Ectodermal cell (in vitro differentiated cells): ENCODE measurements at regions not wholly inside any gene's neighbourhood (a gene's known extent, or its start where the extent isn't known, plus 50 kb on each side); places are given as distances from the start of the nearest gene placed in this dataset.
"Not testable (repeated sequence)": the region's sequence is repeated elsewhere in the genome, so short reads cannot be mapped to it uniquely, and the experiment has no call there.

Experiments used
- H3K27ac ChIP-seq: 2 replicates; pipeline ENCODE4 v1.7.0; 2013; ENCODE audit warnings: mild to moderate bottlenecking, low read depth, low read length; ENCODE audit not compliant: insufficient read depth, poor library complexity, severe bottlenecking
- H3K27me3 ChIP-seq: 2 replicates; pipeline ENCODE4 v1.7.0; 2013; ENCODE audit warnings: mild to moderate bottlenecking, low read length; ENCODE audit not compliant: insufficient read depth, control insufficient read depth, poor library complexity, severe bottlenecking
- H3K36me3 ChIP-seq: one replicate; pipeline ENCODE4 v1.7.0; 2013; ENCODE audit warnings: low read length; ENCODE audit not compliant: control insufficient read depth, insufficient read depth
- H3K4me1 ChIP-seq: one replicate; pipeline ENCODE4 v1.7.0; 2013; ENCODE audit warnings: low read length; ENCODE audit not compliant: control insufficient read depth, insufficient read depth
- H3K4me3 ChIP-seq: 2 replicates; pipeline ENCODE4 v1.7.0; 2013; ENCODE audit warnings: low read depth, low read length, control low read depth; ENCODE audit not compliant: insufficient read depth
- H3K9me3 ChIP-seq: 2 replicates; pipeline ENCODE4 v1.7.0; 2013; ENCODE audit warnings: mild to moderate bottlenecking, low read length, moderate library complexity; ENCODE audit not compliant: control insufficient read depth
- WGBS, 2 experiments: methylation state at CpG; one replicate each; pipeline ENCODE4 v1.1.7; 2013; ENCODE audit warnings: missing lambda C conversion rate in 2 of 2; 5-methylcytosine and 5-hydroxymethylcytosine counted together

DNA sequence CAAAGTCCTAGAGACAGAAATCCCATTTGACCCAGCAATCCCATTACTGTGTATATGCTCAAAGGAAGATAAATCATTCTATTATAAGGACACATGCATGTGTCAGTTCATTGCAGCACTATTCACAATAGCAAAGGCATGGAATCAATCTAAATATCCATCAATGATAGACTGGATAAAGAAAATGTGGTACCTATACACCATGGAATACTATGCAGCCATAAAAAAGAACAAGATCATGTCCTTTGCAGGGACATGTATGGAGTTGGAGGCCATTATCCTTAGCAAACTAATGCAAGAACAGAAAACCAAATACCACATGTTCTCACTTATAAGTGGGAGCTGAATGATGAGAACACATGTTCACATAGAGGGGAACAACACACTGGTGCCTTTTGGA lies 169.8 kb upstream of the ATXN1 start:
- H3K4me1 ChIP-seq, H3K27me3 ChIP-seq, H3K4me3 ChIP-seq, H3K9me3 ChIP-seq, H3K36me3 ChIP-seq, H3K27ac ChIP-seq: not testable (repeated sequence)

DNA sequence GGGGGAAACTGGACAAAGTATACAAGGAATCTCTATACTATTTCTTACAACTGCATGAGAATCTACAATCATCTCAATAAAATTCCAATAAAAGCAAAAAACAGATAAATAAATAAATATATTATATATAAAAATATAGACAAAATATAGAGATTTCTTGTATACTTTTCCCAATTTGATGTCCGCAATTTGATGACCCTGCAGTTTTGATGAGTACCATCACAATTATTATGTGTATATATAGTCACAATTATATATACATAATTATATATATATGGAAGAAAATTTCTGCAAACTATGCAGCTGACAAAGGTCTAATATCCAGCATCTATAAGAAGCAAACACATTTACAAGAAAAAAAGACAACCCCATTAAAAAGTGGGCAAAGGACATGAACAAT lies 169.2 kb upstream of the ATXN1 start:
- H3K4me1 ChIP-seq = no peaks in the 10 kb centered on the region
- no peak overlapping the region for H3K4me3 ChIP-seq
- H3K9me3 ChIP-seq = no peaks in the 10 kb centered on the region
- H3K36me3 ChIP-seq = no peaks in the 10 kb centered on the region
- no CpG with 5 or more reads among the region's 1 CpG for WGBS, 2 experiments
- H3K27ac ChIP-seq = no peak overlapping the region
- no peaks in the 10 kb centered on the region for H3K27me3 ChIP-seq

DNA sequence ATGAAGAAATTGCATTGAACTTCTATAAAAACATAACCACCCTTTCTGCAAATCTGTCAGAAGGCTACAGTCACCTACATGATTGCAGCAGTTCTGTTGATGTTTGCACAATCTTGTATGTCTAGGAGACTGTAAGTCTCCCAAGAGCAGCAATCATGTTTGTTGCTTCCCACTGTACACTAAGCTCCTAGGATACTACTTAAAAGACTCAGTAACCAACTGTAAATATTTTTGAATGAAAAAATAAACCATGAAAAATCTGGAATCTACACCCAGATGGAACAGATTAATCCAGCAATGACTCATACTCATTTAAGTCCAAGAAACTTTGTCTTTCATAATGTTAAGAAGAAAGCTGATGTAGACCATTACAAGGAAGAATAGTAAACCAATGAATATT lies 168.5 kb upstream of the ATXN1 start:
- H3K4me1 ChIP-seq = no peaks in the 10 kb centered on the region
- no peak overlapping the region for H3K4me3 ChIP-seq
- H3K27ac ChIP-seq = no peak overlapping the region
- no peaks in the 10 kb centered on the region for H3K27me3 ChIP-seq
- H3K36me3 ChIP-seq = no peaks in the 10 kb centered on the region
- no peaks in the 10 kb centered on the region for H3K9me3 ChIP-seq

DNA sequence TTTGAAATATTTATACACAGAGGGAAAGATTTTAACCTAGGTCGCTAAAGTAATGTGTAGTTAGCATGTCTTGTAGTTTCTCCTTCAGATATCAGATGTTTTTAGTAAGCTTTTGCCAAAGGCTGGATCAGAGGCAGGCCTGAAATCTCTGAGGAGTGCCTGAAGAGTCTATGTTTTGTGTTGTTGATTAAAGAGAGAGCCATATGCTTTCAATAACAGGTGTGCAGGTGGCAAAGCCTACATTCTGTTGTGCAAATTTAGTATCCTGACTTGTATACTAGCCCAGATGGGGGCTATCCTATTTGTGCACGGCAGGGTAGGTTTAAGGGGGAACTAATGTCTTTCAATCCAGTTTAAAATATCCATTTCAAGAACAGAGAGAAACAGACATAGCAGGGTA lies 167.1 kb upstream of the ATXN1 start:
- Histone ChIP-seq H3K4me1 (no peaks in the 10 kb centered on the region), H3K27me3 (no peaks in the 10 kb centered on the region), H3K36me3 (no peaks in the 10 kb centered on the region), H3K27ac (no peak overlapping the region), H3K9me3 (no peaks in the 10 kb centered on the region), H3K4me3 (no peak overlapping the region)
- WGBS, 2 experiments = 80 to 90% methylated on average over 1 to 2 of the region's 2 CpGs

DNA sequence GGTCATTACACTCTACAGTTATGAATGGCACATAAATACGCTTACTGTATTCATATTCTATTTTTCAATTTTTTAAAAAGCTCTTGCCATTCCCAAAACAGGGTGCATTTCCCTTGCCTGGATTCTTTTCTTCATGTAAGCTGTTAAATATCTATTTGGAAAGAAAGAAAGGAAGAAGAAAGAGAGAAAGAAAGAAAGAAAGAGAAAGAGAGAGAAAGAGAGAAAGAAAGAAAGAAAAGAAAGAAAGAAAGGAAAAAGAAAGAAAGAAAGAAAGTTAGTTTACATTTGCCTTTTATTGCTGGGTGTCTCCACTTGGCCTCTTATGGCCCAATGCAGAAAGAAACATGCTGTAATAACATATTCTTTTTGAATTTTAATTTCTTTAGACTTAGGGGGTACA lies 165.9 kb upstream of the ATXN1 start:
- no peaks in the 10 kb centered on the region for H3K4me1 ChIP-seq
- H3K9me3 ChIP-seq = no peaks in the 10 kb centered on the region
- no peak overlapping the region for H3K27ac ChIP-seq
- H3K27me3 ChIP-seq = no peaks in the 10 kb centered on the region
- WGBS, 2 experiments = 100% methylated on average over 1 of the region's 1 CpG
- H3K4me3 ChIP-seq = no peak overlapping the region
- no peaks in the 10 kb centered on the region for H3K36me3 ChIP-seq

DNA sequence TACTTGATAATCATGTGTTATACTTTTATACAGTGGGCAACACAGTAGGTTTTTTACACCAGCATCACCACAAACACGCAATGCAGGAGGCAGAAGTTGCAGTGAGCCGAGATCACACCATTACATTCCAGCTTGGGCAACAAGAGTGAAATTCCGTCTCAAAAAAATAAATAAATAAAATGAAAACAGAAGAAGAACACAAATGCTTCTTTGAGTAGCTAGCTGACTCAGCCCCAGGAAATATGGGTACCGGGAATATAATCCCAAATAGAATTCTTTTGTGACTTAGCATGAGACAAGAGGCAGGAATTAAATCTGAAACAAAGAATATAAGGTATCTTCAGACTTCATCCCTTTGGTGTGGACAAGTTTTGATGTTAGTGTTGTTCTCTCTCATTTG lies 164.2 kb upstream of the ATXN1 start:
- Histone ChIP-seq H3K4me3 (no peak overlapping the region), H3K4me1 (no peaks in the 10 kb centered on the region), H3K27ac (no peak overlapping the region), H3K36me3 (no peaks in the 10 kb centered on the region), H3K27me3 (no peaks in the 10 kb centered on the region), H3K9me3 (no peaks in the 10 kb centered on the region)
- 97 to 100% methylated on average over 4 of the region's 4 CpGs for WGBS, 2 experiments

DNA sequence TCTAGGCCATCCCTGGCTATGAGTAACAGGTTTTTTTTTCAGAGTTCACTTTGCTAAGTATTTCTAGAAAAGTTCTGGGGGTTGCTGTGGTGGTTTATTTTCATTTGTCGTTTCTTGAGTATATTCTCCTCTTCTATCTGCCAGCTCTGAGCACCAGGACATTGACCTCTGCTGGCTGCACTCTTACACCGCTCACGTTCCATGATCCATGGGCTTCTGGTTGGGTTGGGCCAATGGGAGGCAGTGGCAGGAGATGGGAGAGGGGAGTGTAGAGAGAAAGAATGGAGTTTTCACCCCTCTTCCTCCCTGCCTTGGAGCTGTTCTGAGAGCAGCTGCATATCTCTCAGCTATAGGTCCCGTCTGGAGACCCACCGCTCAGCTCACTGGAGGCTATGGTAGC lies 161.0 kb upstream of the ATXN1 start:
- H3K27me3 ChIP-seq = no peaks in the 10 kb centered on the region
- WGBS, 2 experiments = 73 to 80% methylated on average over 5 of the region's 5 CpGs
- no peak overlapping the region for H3K27ac ChIP-seq
- H3K4me3 ChIP-seq = no peak overlapping the region
- no peaks in the 10 kb centered on the region for H3K9me3 ChIP-seq
- no peaks in the 10 kb centered on the region for H3K4me1 ChIP-seq
- no peaks in the 10 kb centered on the region for H3K36me3 ChIP-seq

DNA sequence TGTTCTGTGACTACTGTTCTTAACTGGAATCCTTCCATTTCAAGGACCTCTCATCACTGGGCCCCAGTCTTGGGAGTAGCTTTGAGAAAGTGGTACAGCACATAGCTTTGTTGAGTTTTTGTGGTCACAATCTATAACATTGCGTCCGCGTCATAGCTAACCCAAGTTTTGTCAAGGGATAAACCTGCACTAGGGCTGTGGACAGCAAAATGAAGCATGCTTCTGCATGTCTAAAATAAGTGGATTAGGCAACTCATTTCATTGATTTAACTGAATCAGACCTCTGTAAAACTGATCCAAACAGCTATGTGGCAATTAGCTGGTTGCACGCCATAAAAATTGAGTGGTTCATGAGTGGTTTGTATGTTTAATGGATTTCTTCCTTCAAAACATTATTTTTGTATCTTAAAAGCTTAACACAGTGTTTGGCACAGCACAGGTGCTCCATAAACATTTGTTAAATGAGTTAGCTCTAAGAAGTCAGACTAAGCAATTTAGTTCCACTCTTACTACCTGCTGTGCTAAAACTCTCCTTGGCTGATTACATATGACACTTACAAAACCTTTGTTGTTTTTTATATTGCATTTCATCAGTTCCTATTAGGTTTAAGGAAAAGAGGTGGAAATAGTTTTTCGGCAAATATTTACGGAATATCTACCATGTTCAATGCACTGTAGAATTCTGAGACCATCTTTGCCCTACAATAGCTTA lies 160.3 kb upstream of the ATXN1 start:
- Histone ChIP-seq H3K4me1 (no peaks in the 10 kb centered on the region), H3K27ac (no peak overlapping the region), H3K4me3 (no peak overlapping the region), H3K36me3 (no peaks in the 10 kb centered on the region), H3K9me3 (no peaks in the 10 kb centered on the region), H3K27me3 (no peaks in the 10 kb centered on the region)
- 77 to 79% methylated on average over 5 to 6 of the region's 6 CpGs for WGBS, 2 experiments

DNA sequence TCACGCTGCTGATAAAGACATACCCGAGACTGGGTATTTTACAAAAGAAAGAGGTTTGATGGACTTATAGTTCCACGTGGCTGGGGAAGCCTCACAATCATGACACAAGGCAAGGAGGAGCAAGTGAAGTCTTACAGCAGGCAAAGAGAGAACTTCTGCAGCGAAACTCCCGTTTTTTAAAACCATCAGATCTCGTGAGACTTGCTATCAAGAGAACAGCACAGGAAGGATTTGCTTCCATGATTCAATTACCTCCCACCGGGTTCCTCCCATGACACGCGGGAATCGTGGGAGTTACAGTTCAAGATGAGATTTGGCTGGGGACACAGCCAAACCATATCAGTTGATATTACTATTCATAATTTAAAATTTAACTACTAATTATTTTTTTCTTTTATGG lies 157.3 kb upstream of the ATXN1 start:
- 84 to 87% methylated on average over 7 to 10 of the region's 10 CpGs for WGBS, 2 experiments
- no peaks in the 10 kb centered on the region for H3K27me3 ChIP-seq
- no peaks in the 10 kb centered on the region for H3K9me3 ChIP-seq
- no peaks in the 10 kb centered on the region for H3K4me1 ChIP-seq
- H3K36me3 ChIP-seq = no peaks in the 10 kb centered on the region
- H3K4me3 ChIP-seq = no peak overlapping the region
- H3K27ac ChIP-seq = no peak overlapping the region

DNA sequence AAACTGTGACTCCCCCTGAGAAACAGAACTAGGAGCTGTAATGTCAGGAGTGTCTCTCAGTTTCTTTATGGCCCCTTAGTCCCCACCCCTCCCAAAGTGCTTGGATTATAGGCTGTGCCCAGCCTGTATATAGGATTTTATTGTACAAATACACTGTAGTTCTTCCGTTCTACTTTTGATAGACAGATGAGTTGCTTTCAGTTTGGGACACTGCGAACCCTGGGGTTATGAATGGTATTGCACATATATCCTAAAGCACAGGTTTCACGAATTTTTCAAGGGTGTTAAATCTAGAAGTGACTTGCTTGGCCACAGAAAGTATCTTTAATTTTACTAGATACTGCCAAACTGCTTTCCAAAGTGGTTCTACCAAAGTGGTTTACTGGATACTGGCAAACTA lies 152.9 kb upstream of the ATXN1 start:
- no peak overlapping the region for H3K4me3 ChIP-seq
- no peaks in the 10 kb centered on the region for H3K36me3 ChIP-seq
- no peaks in the 10 kb centered on the region for H3K27me3 ChIP-seq
- H3K27ac ChIP-seq = no peak overlapping the region
- WGBS, 2 experiments = 91 to 97% methylated on average over 3 of the region's 3 CpGs
- H3K4me1 ChIP-seq = no peaks in the 10 kb centered on the region
- no peaks in the 10 kb centered on the region for H3K9me3 ChIP-seq

DNA sequence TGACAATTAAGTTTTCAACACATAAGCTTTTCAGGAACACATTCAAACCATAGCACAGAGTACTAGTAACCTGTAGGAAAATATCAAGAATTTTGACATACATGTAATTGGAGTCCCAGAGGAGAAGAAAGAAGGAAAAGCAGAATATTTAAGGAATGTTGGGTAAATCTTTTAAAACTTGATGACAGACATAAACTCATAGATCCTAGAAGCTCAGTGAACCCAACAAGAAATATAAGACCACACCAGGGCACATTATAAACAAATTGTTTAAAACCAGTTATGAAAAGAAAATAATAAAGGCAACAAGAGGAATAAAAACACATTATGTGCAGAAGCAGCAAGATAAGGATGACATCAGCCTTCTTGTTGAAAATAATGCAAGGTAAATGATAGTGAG lies 151.5 kb upstream of the ATXN1 start:
- Histone ChIP-seq H3K4me3 (no peak overlapping the region), H3K27me3 (no peaks in the 10 kb centered on the region), H3K36me3 (no peaks in the 10 kb centered on the region), H3K9me3 (no peaks in the 10 kb centered on the region), H3K4me1 (no peaks in the 10 kb centered on the region), H3K27ac (no peak overlapping the region)
